ENCODE measurements at regions not wholly inside any gene's neighbourhood (a gene's known extent, or its start where the extent isn't known, plus 50 kb on each side); places are given as distances from the start of the nearest gene placed in this dataset.
A peak's percentile ranks its signal among the peaks of the same experiment; 100 is the strongest.

GRCh38 chr2:129857200-129857599 lies 122.3 kb upstream of the RAB6C start:
- Histone ChIP-seq H3K27me3 (no peaks in the 10 kb centered on the region), H3K9me3 (no peaks in the 10 kb centered on the region), H3K27ac (no peak overlapping the region), H3K4me3 (no peak overlapping the region), H3K4me1 (no peaks in the 10 kb centered on the region), H3K36me3 (no peaks in the 10 kb centered on the region)
- intact Hi-C loops (cut with DNase I) = no loop called here
- ATAC-seq (peak; percentile 45), DNase-seq (no peak)
- no peak for TF ChIP-seq CTCF (IDR thresholded peaks at IDR 0.05)

GRCh38 chr2:129859175-129859574 lies 120.3 kb upstream of the RAB6C start:
- Histone ChIP-seq H3K27me3 (no peaks in the 10 kb centered on the region), H3K36me3 (no peaks in the 10 kb centered on the region), H3K4me3 (no peak overlapping the region), H3K9me3 (no peaks in the 10 kb centered on the region), H3K27ac (no peak overlapping the region), H3K4me1 (no peaks in the 10 kb centered on the region)
- DNase-seq (no peak), ATAC-seq (no peak)
- intact Hi-C loops (cut with DNase I) = no loop called here
- TF ChIP-seq CTCF (IDR thresholded peaks at IDR 0.05) = no peak

- Histone ChIP-seq H3K27me3 (no peaks in the 10 kb centered on the region), H3K36me3 (no peaks in the 10 kb centered on the region), H3K4me1 (no peaks in the 10 kb centered on the region), H3K4me3 (no peak overlapping the region), H3K27ac (no peak overlapping the region), H3K9me3 (no peaks in the 10 kb centered on the region)
- ATAC-seq (no peak), DNase-seq (no peak)
- TF ChIP-seq CTCF (IDR thresholded peaks at IDR 0.05) = no peak
- intact Hi-C loops (cut with DNase I) = no loop called here
These were observed 119.4 kb upstream of the RAB6C start for GRCh38 chr2:129860088-129860487.

GRCh38 chr2:129861666-129862288 lies 117.7 kb upstream of the RAB6C start:
- intact Hi-C loops (cut with DNase I) = no loop called here
- Histone ChIP-seq H3K9me3 (no peaks in the 10 kb centered on the region), H3K36me3 (no peaks in the 10 kb centered on the region), H3K4me3 (no peak overlapping the region), H3K4me1 (no peaks in the 10 kb centered on the region), H3K27me3 (no peaks in the 10 kb centered on the region), H3K27ac (no peak overlapping the region)
- ATAC-seq (no peak), DNase-seq (no peak)
- no peak for TF ChIP-seq CTCF (IDR thresholded peaks at IDR 0.05)

GRCh38 chr2:129862668-129863067 lies 116.8 kb upstream of the RAB6C start:
- Histone ChIP-seq H3K4me1 (no peaks in the 10 kb centered on the region), H3K36me3 (no peaks in the 10 kb centered on the region), H3K27ac (no peak overlapping the region), H3K27me3 (no peaks in the 10 kb centered on the region), H3K4me3 (no peak overlapping the region), H3K9me3 (no peaks in the 10 kb centered on the region)
- TF ChIP-seq CTCF (IDR thresholded peaks at IDR 0.05) = no peak
- intact Hi-C loops (cut with DNase I) = no loop called here
- ATAC-seq (no peak), DNase-seq (no peak)

- no peak for TF ChIP-seq CTCF (IDR thresholded peaks at IDR 0.05)
- H3K9me3 ChIP-seq = no peaks in the 10 kb centered on the region
- no peaks in the 10 kb centered on the region for H3K27me3 ChIP-seq
- DNase-seq (no peak), ATAC-seq (peak; percentile 8)
- no peaks in the 10 kb centered on the region for H3K36me3 ChIP-seq
- no peaks in the 10 kb centered on the region for H3K4me1 ChIP-seq
- no peak overlapping the region for H3K4me3 ChIP-seq
- no peak overlapping the region for H3K27ac ChIP-seq
- intact Hi-C loops (cut with DNase I) = no loop called here
These were observed 116.1 kb upstream of the RAB6C start for GRCh38 chr2:129863350-129863749.
